Activated CD4-positive, alpha-beta T cell treated with anti-CD3 and anti-CD28 coated beads, Interleukin-2, Interleukin-6, amounts not matched to agents 100 ng/mL and 50 ng/mL, durations not matched to agents 16 hours and 8 hours (primary cell): ENCODE measurements at regions not wholly inside any gene's neighbourhood (a gene's known extent, or its start where the extent isn't known, plus 50 kb on each side); places are given as distances from the start of the nearest gene placed in this dataset.

ENCODE experiments used
- DNase-seq: peaks from one replicate; pipeline ENCODE4 v3.0.0-alpha.2; 2020

DNA sequence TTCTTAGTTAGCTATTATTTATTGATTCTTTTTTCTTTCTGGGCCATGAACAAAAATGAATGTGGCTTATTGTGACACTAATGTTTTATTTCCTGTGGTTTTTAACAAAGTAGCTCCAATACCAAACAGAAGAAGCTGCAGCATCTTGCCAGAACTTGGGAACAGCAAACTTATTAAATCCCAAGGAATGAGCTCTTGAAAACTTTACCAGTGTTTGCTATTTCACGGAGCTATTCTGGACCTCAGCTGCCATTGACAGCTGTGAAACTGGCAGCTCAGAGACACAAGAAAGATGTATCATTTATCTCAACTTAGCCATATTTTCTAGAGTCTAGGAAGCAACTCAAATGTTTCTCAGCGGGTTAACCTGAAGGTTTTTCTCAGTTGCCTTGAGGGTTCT is 91.0 kb upstream of the NEUROD1 start:
- no peak for DNase-seq

DNA sequence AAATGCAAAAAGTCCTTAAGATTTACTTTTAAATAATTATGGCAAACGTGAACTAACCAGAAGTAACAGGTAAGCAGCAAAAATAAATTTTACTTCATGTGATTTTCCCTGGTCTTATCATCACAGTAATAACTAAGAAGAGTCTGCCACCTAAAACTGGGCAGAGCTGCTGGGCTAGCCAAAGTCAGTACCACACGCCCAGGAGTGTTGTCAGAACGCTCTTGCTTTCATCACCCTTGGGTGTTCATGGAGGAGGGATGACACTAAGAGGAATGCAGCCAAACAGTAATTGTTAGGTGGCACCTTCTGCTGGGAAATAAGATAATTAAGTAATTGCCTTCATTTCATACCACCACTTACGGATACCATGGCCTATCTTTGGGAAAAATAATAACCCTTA is 92.0 kb upstream of the NEUROD1 start:
- DNase-seq, result no peak

DNA sequence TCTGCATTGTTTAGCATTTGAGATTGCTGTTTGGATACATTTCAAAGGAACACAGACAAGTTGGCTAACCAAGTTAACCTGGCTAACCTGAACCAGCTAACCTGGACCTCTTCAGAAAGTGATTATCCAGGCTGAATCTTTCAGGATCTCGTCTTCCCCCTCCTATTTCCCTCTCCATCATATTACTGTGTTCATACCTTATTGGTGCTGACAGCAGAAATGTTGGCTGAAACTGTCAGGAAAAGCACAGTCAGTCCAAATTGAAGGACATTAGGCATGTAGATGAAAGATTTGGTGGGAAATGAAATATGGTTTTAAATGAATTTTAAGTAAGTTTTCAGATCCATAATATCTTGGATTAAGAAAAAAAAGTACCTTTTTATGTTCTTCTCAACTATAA is 92.5 kb upstream of the NEUROD1 start:
- no peak for DNase-seq

DNA sequence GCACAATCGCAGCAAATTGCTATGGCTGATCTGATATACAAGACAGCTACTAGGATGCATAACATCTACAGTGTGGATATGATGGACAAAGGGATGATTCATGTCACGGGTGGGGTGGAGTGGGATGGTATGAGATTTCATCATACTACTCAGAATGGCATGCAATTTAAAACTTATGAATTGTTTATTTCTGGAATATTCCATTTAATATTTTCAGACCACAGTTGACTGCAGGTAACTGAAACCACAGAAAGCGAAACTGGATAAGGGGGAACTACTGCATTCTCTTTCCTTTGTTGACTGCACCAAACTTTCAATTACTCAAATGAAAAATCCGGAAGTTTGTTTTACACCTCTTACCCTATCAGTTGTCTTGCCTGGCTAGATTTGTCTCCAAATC is 94.4 kb upstream of the NEUROD1 start:
- no peak for DNase-seq

DNA sequence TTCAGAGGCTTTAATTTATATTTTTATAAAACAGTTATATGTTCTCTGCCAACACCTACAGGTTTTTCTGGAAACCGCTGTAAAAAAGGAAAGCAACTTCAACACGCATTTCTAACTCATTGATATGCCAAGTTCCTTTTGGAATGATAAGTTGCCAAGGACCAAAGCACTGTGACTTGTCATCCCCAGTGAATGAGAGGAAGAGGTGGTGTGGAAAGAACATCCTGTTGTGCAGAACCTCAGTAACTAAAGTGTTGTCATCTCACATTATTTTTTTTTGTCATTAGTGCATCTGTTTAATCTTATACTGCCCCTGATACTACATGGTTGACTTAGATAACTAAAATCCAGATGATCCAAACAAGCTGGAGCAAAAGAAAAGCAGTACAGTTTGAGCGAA is 96.0 kb upstream of the NEUROD1 start:
- DNase-seq, result no peak

DNA sequence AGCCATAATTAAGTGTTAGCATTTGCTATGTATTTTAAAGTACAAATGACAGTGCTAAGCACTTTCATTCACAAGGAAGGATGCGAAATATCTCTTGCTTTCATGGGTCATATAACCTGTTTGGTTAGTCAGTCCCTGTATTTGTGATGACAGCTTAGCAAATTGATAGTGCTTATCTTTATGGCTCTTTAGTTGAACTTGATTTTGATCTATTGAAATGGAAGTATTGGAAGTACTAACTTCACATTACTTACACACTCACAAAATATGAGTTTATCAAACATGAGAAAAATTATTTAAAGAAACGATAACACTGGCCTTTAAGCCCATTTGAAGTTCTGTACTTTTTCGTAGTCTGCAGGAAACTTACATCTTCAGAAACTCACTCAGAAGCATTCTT is 97.4 kb upstream of the NEUROD1 start:
- no peak for DNase-seq

DNA sequence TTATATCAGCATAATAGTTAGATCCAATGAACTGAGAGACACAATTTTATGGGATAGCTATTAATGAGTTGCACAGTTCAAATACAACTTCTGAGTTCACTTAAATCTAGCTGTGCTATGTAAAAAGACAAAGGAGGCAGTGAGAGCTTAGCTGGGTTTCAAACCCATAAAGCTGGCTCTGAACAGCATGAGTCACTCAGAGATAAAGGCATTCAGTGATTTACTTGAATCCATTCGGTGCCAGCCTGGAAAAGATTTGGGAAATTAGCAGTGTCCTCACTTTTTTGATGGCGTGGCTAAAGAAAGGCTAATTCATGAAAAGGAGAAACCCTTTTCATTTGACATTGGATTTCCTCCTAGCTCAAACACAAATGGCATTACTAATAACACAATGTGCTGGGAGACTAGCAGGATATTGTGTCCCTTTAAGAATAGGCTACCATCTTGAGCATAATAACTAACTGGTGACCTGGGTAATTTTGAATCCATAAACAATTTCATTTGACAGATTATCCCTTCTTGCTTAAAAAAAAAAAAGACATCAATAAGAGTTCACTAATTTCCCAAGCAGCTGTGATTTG is 98.4 kb upstream of the NEUROD1 start:
- DNase-seq, result no peak

DNA sequence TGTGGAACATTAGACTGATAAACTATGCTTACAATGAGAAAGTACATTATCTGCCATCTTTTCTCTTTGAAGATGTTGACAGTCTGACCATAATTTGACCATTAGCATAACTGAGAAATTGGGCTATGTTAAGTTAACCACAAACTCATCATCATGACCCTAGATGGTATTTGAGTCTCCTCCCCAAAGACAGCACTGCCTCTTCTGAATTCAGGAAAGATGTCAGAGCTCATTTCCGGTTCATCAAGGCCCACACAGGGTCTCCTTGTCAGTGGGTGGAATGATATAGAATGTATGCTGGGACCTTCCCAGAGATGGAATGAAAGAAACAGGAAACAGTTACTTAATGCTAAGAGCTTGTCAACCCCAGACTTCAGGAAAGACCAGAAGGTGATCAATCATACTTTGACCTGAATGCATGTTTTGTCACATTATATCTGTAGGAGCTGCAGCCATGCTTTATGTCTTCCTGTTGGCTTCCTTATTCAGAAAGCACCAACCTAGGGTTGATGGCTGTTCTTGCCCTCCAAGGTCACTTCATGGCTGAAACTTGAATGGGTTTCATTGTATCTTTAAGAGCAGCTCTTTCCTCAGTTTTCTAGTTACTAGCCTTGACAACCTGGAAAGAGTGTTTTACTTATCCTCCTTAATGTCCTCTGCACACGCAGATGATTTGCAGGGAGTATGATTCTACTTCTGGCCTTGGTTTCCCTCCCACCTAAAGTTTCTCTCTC is 99.1 kb upstream of the NEUROD1 start:
- DNase-seq, result no peak

DNA sequence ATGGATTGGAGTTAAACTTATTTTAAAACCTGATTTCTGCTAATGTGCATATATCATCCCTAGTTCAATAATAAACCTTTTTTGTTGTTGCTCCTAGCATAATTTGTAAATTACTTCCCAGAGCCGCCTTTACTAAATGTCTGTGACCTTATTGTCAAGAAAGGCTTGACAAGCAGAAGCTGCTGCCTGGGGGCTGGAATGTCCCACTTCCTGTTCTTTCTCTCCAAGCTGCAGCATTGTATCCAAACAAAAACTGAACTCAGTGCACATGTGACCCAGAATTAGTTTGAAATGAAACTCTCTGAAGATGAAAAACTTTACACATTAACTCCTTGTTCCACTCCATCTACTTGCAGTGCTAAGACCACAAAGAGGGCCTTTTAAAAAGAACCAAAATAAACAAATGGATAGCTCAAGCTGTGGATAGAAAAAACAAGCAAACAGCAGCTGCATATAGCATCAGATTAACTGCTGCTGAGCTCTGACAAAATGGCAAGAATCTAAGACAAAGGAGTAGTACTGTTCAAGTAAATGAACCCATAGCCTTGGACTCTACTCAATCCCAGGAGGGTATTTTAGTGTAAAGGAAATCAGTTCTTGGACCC is 99.8 kb upstream of the NEUROD1 start:
- DNase-seq, result no peak

DNA sequence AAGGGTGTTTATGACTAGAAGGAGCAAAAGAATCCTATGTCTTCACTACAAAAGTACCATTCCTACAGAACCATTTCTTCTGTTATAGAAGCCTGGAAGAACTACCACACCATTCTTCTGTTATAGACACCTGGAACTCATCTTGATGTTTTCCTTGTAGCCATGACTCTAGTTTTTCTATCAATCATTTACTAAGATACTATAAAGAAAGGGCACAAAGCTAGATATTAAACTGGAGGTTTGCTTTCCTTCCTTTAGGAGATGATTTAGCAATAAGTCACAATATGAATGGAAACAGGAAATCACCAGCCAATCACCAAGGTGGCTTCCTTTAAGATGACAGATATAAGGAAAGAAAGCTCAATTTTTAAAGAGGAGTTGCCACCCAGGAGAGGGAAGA is 100.3 kb upstream of the NEUROD1 start:
- no peak for DNase-seq

DNA sequence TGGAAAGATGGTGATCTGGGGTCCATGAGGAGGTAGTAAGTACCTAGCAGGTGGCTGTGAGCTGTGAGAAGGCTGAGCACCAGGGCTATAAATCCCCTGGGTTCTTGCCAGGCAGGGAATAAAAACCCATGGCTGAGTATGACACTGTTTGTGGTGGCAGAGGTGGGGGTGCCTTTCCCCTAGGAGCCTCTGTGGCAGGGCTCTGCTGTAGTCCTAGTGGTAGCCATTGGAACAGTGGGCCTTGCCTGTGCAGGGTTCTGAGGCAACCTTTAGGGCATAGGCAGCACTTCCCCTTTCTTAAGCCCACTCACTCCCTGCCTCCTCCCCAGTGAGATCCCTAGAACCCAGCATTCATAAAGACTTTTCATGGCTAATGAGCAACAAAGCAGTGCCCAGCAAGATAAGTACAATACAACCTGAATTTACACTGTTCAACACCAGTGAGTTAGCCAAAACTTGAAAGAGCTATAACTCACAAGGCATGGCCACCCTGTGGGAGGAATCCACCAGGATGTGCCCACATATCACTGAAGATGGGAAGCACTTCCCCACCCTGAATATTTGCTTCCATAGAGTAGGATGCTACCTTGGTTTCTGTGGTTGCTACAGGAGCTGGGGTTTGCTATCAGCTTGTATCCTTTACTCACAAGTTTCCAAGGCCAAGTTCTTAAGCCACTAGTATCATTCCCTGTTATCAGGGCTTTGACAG is 100.9 kb upstream of the NEUROD1 start:
- DNase-seq, result no peak

DNA sequence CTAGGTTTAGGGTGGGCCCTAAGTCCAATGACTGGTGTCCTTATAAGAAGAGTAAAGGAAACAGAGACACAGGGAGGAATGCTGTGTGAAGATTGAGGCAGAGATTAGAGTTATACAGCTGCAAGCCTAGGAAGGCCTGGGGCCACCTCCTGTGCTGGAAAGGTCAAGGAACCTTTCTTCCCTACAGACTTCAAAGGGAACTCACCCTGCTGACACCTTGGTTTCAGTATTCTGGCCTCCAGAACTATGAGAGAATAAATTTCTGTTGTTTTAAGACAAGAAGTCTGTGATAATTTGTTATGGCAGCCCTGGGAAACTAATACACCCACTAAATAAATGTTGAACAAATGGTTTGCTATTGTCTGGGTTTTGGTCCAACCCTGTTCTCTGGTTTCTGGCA is 102.3 kb upstream of the NEUROD1 start:
- DNase-seq, result no peak

DNA sequence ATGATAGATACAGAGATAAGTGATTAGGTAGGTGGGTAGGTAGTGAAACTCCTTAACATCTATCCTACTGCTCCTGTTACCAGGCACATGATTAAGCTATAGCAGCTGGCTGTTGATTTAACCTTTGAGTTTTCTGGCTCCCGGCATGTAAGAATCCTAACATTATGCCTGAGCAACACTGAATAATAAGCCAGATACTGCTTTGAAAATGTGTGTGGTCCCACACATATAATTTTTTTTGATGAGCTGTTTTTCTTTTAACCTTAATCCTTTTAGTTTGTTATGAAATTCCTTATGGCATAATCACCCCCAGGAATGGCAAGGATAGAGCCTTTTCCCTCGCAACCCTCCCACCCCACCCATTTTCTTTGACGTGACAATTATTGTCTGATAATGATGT is 104.2 kb upstream of the NEUROD1 start:
- DNase-seq, result no peak

DNA sequence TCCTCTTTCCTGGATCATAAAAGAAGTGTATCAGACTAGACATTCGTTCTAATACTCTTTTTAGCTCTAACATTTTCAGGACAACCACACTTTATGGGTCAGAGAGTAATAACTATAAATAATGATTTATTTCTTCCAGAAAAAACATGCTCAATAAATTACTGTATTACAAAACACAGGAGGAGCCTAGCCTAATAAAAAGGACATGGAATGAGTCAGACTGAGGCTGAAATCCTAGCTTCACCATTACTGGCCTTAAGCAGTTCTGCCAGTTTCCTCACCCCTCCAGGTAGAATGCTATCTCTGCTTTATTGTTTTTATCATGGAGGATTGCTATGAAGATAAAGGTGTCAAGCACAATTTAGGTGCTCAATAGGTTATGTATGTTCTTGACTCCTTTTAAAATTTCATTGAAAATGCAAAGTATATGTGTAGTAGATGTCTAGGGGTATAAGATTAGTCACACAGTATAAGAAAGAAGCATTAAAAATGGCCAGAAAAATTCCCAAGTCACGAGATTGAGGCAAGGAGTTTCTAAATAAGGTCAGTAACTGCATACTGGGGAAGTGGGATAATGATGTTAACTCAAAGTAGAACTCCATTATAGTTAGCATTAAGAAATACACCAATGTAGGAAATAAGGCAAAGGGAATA is 105.5 kb upstream of the NEUROD1 start:
- no peak for DNase-seq

DNA sequence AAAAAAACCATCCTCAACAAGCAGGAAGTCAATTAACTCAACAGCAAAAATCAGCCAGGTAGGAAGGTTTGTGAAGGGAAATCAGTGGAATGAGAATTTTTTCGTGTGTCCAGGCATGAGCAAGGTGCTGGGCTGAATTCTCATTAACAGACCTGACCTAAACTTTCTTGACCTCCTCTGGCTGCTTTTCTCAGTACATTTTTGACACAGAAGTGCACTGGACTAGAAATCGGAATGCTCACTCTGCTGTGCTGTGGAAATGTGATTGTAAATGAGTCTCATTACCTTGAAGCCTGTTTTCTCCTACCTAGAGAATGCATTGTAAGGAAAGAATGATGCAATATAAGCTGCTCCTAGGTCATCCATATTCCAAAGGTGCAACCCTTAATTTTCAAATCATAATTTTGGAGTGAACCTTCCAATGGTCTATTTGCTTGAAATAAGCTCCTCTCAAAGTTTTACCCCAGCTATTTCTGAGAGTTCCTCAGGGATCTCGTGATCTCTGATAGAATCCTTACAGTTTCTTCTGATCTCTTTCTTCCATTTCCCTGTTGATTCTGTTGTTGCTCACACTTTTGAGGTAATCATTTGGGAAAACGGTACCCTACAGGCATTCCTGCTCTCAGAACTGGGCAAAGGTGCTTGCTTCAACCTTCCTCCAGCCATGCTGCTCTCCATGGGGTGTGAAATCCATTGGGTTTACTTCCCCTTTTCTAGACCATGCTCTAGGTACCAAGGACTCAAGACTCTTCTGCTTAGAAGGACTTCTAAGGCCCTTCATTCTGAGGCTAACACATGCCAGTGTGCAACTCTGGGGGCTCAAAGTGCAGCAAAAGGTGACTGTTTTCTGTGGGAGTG is 104.9 kb upstream of the ITPRID2 start:
- no peak for DNase-seq

DNA sequence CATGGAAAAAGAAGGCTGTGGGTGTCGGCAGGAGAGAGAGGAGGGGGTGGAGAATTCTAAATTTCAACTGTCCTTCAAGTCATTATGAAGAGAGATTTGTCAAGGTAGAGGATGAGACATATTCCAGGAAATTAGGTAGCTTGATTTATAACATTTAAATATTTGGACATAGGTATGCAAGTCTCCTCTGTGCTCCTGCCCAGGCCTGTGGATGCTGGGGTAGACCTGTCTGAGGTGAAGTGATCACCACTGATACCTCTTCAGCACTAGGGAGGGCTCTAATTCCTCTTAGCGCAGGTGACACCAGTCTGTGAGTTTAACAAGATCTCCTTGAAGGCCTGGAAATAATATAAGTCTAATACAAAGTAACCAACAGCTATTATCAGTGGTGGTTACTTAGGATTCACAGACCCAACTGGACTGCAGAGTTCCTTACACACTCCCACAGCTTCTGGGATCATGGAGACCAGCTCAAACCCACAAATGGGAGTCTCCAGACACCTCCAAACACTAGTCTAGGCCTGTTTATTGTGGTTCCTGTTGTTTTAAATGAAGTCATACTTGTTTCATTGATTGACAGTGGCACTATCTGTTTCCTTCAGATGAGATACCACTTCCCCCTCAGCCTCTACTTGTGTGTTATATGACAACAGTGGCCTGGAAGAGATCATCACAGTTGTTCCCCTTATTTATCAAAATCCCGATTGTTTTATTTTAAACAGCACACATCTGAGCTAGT is 104.1 kb upstream of the ITPRID2 start:
- DNase-seq, result no peak

DNA sequence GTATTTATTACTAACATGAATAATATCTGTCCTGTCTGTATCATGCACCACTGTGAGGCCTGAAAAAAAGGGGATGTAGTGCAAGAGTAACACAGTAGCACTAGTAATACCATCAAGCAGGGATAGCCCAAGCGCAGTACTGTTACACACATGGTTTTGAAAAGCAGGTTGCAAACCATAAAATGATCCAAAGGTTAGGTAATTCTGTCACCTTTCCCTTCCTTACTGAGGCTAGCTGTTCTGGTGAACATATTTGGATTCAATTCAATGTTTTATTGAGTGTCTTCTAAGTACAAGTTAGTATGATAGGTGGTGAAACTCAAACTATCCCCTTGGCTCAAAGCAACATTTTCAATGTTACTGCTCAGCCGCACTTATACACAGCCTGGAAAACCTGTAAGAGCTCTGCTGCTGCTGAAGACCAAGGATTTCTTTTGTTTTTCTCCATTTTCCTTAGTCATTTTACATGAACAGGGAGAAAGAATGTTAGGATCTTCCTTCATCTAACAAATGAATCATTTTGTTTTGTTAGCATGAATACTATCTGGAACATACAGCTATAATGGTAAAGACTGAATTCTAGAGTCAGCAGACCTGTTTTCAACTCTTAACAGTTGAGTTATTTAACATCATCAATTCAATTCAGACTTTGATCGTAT is 102.5 kb upstream of the ITPRID2 start:
- DNase-seq, result no peak

DNA sequence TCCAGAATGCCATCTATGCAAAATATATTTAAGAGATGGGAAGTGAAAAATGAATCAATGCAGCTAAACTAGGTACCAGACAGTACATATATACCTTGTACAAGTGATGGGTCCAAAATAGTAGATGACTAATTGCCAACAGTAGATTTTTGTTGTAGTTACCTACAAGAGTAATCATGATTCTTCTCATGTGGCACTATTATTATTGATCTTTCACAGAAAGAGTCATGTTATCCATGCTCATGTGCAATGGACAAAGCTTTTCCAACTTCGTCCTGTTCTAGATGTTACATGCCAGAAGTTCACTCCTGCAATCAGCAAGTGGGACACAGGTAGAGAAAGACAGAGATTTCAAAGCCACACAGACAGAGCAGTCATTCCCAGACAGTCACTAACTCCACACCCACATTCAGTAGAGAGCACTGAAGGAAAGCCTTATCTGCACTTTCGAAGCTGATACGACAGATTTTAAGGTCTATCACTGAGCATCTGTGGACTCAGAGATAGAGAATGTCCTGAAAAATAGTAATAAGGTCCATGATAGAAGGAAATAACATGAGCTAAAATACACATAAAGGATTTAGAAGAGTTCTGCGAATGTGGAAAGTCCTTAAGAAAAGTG is 101.6 kb upstream of the ITPRID2 start:
- DNase-seq, result peak; percentile 15

DNA sequence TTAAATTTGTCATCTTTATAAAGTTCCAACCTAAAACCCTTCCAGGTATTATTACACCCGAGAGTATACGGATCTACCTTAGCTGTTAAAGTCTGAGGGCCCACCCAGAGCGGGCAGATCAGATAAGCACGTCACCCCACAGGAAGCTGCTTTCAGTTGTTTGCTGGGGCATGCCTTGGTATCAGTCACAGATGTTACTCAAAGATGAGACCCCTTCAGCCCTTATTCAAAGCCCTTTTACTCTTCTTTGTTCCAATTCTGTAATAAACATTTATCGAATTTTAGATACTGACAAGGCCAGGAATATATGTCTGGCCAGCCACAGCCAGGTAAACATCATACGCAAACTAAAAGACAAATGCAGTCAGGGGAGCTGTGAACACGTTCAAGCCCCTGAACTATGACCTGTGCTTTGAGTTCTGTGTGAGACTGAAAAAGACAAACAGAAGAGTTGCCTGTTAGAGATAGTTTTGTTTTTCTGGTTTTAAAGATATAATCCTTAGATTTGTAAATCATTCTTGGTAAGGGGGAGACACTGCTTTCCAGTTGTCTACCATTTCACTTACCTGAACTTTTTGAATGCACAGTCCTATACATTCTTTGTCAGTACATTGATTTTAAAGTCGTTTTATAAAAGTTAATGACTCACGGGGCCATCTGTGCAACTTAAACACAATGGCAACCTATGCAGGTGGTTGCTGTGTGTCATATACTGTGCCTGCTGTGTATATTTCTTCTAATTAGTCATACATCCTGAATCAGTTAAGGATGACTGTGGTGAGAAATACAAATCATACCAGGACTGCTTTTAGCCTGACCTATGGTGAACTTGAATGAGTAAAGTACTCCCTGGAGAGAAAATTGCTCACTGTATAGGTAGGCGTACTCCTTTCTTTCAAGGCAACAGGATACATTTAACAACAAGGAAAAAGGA is 100.5 kb upstream of the ITPRID2 start:
- peak; percentile 83 for DNase-seq

DNA sequence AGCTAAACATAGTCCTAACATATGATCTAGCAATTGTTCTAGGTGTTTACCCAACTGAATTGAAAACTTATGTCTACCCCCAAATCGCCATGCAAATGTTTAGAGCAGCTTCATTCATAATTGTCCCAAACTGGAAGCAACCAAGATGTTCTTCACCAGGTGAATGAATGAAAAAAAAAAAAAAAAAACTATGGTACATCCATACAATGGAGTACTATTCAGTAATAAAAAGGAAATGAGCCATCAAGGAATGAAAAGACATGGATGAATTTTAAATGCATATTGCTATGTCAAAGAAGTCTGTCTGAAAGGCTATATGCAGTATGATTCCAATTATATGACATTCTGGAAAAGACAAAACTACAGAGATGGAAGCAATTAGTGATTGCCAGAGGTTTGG is 98.6 kb upstream of the ITPRID2 start:
- no peak for DNase-seq
